GM19455 (cell line): ENCODE measurements at regions not wholly inside any gene's neighbourhood (a gene's known extent, or its start where the extent isn't known, plus 50 kb on each side); places are given as distances from the start of the nearest gene placed in this dataset.

Source experiments
- ATAC-seq: cut with Tn5 transposase; IDR thresholded peaks from one replicate; pipeline ENCODE4 v1.9.1; 2021; ENCODE audit not compliant: unreplicated experiment

GRCh38 chr14:66388516-66388915 lies 97.7 kb upstream of the CCDC196 start:
- no peak for ATAC-seq

- no peak for ATAC-seq
These were observed 96.7 kb upstream of the CCDC196 start for GRCh38 chr14:66389481-66389880.

- ATAC-seq, result no peak
These were observed 90.9 kb upstream of the CCDC196 start for GRCh38 chr14:66395300-66395699.

- no peak for ATAC-seq
These were observed 90.0 kb upstream of the CCDC196 start for GRCh38 chr14:66396164-66396563.

- ATAC-seq, result no peak
These were observed 87.7 kb upstream of the CCDC196 start for GRCh38 chr14:66398437-66398836.

- ATAC-seq, result no peak
These were observed 84.6 kb upstream of the CCDC196 start for GRCh38 chr14:66401449-66402095.

- ATAC-seq, result no peak
These were observed 83.0 kb upstream of the CCDC196 start for GRCh38 chr14:66403183-66403582.

- no peak for ATAC-seq
These were observed 82.1 kb upstream of the CCDC196 start for GRCh38 chr14:66404051-66404545.

GRCh38 chr14:66405158-66405557 lies 81.0 kb upstream of the CCDC196 start:
- no peak for ATAC-seq

- no peak for ATAC-seq
These were observed 72.3 kb upstream of the CCDC196 start for GRCh38 chr14:66413901-66414300.

GRCh38 chr14:66414511-66414910 lies 71.7 kb upstream of the CCDC196 start:
- ATAC-seq, result no peak

GRCh38 chr14:66420251-66421006 lies 65.7 kb upstream of the CCDC196 start:
- no peak for ATAC-seq

- no peak for ATAC-seq
These were observed 63.9 kb upstream of the CCDC196 start for GRCh38 chr14:66421990-66422946.

GRCh38 chr14:66425402-66425801 lies 60.8 kb upstream of the CCDC196 start:
- no peak for ATAC-seq

GRCh38 chr14:66426451-66426850 lies 59.7 kb upstream of the CCDC196 start:
- ATAC-seq, result no peak

GRCh38 chr14:66432334-66432733 lies 53.8 kb upstream of the CCDC196 start:
- no peak for ATAC-seq

GRCh38 chr14:66434464-66434863 lies 51.7 kb upstream of the CCDC196 start:
- ATAC-seq, result no peak

- ATAC-seq, result no peak
These were observed 50.5 kb upstream of the CCDC196 start for GRCh38 chr14:66435683-66436082.
